Stomach (tissue), 4 donors: ENCODE measurements at regions not wholly inside any gene's neighbourhood (a gene's known extent, or its start where the extent isn't known, plus 50 kb on each side); places are given as distances from the start of the nearest gene placed in this dataset.

Experiments
- CTCF ChIP-seq, 7 experiments: fragments of 450-650 bp in 4 of 7; fragments of 200-600 bp in 3 of 7; sonication (generic) in 3 of 7; IDR thresholded peaks; one replicate each; pipeline ENCODE4 v1.5.1; 2016 to 2019; ENCODE audit warnings: antibody characterized with exemption in 7 of 7, control low read depth in 2 of 7, mild to moderate bottlenecking in 1 of 7
- POLR2A ChIP-seq, 4 donors: fragments of 450-650 bp; IDR thresholded peaks; one replicate each; pipeline ENCODE4 v1.6.1; 2016; ENCODE audit warnings: antibody characterized with exemption in 4 of 4, control low read depth in 2 of 4, mild to moderate bottlenecking in 1 of 4, moderate library complexity in 1 of 4

DNA sequence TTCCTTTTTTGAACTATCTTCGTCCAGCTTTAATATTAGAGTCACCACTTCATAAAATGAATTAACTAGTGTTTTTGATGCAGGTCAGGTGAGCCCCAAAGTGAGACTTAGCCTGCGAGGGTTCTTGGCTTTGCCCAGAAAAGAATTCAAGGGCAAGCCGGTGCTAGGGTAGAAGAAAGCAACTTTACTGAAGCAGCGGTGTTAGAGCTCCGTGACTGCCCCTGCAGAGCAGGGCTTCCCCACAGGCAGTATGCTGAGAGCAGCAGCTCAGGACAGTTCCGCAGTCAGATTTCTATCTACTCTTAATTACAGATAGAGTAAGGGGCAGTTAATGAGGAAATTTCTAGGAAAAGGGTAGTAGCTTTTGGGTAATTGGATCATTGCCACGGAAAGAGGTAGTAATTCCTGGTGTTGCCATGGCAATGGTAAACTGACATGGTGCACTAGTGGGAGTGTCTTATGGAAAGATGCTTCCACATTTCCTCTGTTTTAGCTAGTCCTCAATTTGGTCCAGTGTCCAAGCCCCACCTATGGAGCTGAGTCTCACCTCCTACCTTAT, 432.2 kb upstream of the ZNF507 start:
- no peak for TF ChIP-seq CTCF (IDR thresholded peaks at IDR 0.05)
- no peak for TF ChIP-seq POLR2A (IDR thresholded peaks at IDR 0.05)
